IPS-20b (cell line): ENCODE measurements at regions not wholly inside any gene's neighbourhood (a gene's known extent, or its start where the extent isn't known, plus 50 kb on each side); places are given as distances from the start of the nearest gene placed in this dataset.
"Not testable (repeated sequence)": the region's sequence is repeated elsewhere in the genome, so short reads cannot be mapped to it uniquely, and the experiment has no call there.

Experiments used
- H3K27ac ChIP-seq: one replicate; pipeline ENCODE4 v1.5.1; 2013; ENCODE audit warnings: low read length
- H3K27me3 ChIP-seq: 2 replicates; pipeline ENCODE4 v1.6.1; 2013; ENCODE audit warnings: mild to moderate bottlenecking, low read length, inconsistent platforms; ENCODE audit not compliant: insufficient read depth
- H3K36me3 ChIP-seq: 2 replicates; pipeline ENCODE4 v1.6.1; 2013; ENCODE audit warnings: low read depth, mild to moderate bottlenecking, inconsistent platforms, low read length, moderate library complexity; ENCODE audit not compliant: insufficient read depth
- H3K4me1 ChIP-seq: 2 replicates; pipeline ENCODE4 v1.6.1; 2013; ENCODE audit warnings: mild to moderate bottlenecking, control low read depth, inconsistent platforms, low read length, moderate library complexity; ENCODE audit not compliant: insufficient read depth
- H3K4me3 ChIP-seq: 2 replicates; pipeline ENCODE4 v1.5.1; 2013; ENCODE audit warnings: mild to moderate bottlenecking, low read length, inconsistent platforms
- H3K9ac ChIP-seq: 2 replicates; pipeline ENCODE4 v1.6.1; 2013; ENCODE audit warnings: low read depth, mild to moderate bottlenecking, inconsistent platforms, low read length, moderate library complexity
- H3K9me3 ChIP-seq: 2 replicates; pipeline ENCODE4 v1.6.1; 2013; ENCODE audit warnings: mild to moderate bottlenecking, low read depth, low read length, inconsistent platforms; ENCODE audit not compliant: insufficient read depth

GRCh38 chr14:81765651-81766275 is 232.1 kb upstream of the SEL1L start:
- no peak overlapping the region for H3K4me3 ChIP-seq
- no peaks in the 10 kb centered on the region for H3K9me3 ChIP-seq
- H3K27ac ChIP-seq = no peak overlapping the region
- H3K36me3 ChIP-seq = no peaks in the 10 kb centered on the region
- no peaks in the 10 kb centered on the region for H3K27me3 ChIP-seq
- no peak overlapping the region for H3K9ac ChIP-seq
- no peaks in the 10 kb centered on the region for H3K4me1 ChIP-seq

- no peaks in the 10 kb centered on the region for H3K36me3 ChIP-seq
- H3K4me3 ChIP-seq = no peak overlapping the region
- H3K4me1 ChIP-seq = no peaks in the 10 kb centered on the region
- no peaks in the 10 kb centered on the region for H3K27me3 ChIP-seq
- no peak overlapping the region for H3K27ac ChIP-seq
- H3K9ac ChIP-seq = no peak overlapping the region
- no peaks in the 10 kb centered on the region for H3K9me3 ChIP-seq
Measured at GRCh38 chr14:81766321-81766915, 232.8 kb upstream of the SEL1L start.

GRCh38 chr14:81767266-81767995 is 233.8 kb upstream of the SEL1L start:
- H3K27me3 ChIP-seq = no peaks in the 10 kb centered on the region
- no peak overlapping the region for H3K9ac ChIP-seq
- no peaks in the 10 kb centered on the region for H3K9me3 ChIP-seq
- no peaks in the 10 kb centered on the region for H3K36me3 ChIP-seq
- H3K27ac ChIP-seq = no peak overlapping the region
- no peaks in the 10 kb centered on the region for H3K4me1 ChIP-seq
- no peak overlapping the region for H3K4me3 ChIP-seq

GRCh38 chr14:81771651-81772275 is 238.1 kb upstream of the SEL1L start:
- Histone ChIP-seq H3K9ac (no peak overlapping the region), H3K27me3 (no peaks in the 10 kb centered on the region), H3K4me1 (no peaks in the 10 kb centered on the region), H3K36me3 (no peaks in the 10 kb centered on the region), H3K9me3 (no peaks in the 10 kb centered on the region), H3K27ac (no peak overlapping the region), H3K4me3 (no peak overlapping the region)

- Histone ChIP-seq H3K4me1 (no peaks in the 10 kb centered on the region), H3K9me3 (no peaks in the 10 kb centered on the region), H3K9ac (no peak overlapping the region), H3K36me3 (no peaks in the 10 kb centered on the region), H3K27me3 (no peaks in the 10 kb centered on the region), H3K27ac (no peak overlapping the region), H3K4me3 (no peak overlapping the region)
Measured at GRCh38 chr14:81772381-81772780, 238.7 kb upstream of the SEL1L start.

GRCh38 chr14:81776531-81776930 is 242.9 kb upstream of the SEL1L start:
- Histone ChIP-seq H3K4me1 (no peaks in the 10 kb centered on the region), H3K9me3 (peaks cover 5% of the 10 kb centered on the region), H3K4me3 (no peak overlapping the region), H3K27me3 (peaks cover 30% of the 10 kb centered on the region), H3K9ac (no peak overlapping the region), H3K36me3 (no peaks in the 10 kb centered on the region), H3K27ac (no peak overlapping the region)

GRCh38 chr14:81781798-81782197 is 248.1 kb upstream of the SEL1L start:
- H3K9ac ChIP-seq, H3K27ac ChIP-seq, H3K36me3 ChIP-seq, H3K4me3 ChIP-seq, H3K4me1 ChIP-seq, H3K9me3 ChIP-seq: not testable (repeated sequence)
- peaks cover 53% of the 10 kb centered on the region for H3K27me3 ChIP-seq

GRCh38 chr14:81784084-81784483 is 250.4 kb upstream of the SEL1L start:
- Histone ChIP-seq H3K27me3 (peaks cover 48% of the 10 kb centered on the region), H3K4me3 (no peak overlapping the region), H3K27ac (no peak overlapping the region), H3K36me3 (no peaks in the 10 kb centered on the region), H3K9ac (no peak overlapping the region), H3K9me3 (peaks cover 9% of the 10 kb centered on the region), H3K4me1 (peaks cover 3% of the 10 kb centered on the region)

GRCh38 chr14:81797315-81797714 is 263.7 kb upstream of the SEL1L start:
- no peak overlapping the region for H3K9ac ChIP-seq
- H3K27ac ChIP-seq = no peak overlapping the region
- no peaks in the 10 kb centered on the region for H3K9me3 ChIP-seq
- peaks cover 12% of the 10 kb centered on the region; the same call in 1 of the 2 replicates for H3K4me1 ChIP-seq
- no peaks in the 10 kb centered on the region for H3K27me3 ChIP-seq
- no peak overlapping the region for H3K4me3 ChIP-seq
- no peaks in the 10 kb centered on the region for H3K36me3 ChIP-seq

GRCh38 chr14:81801921-81802320 is 268.3 kb upstream of the SEL1L start:
- H3K9me3 ChIP-seq = no peaks in the 10 kb centered on the region
- no peaks in the 10 kb centered on the region for H3K27me3 ChIP-seq
- H3K4me1 ChIP-seq = no peaks in the 10 kb centered on the region

GRCh38 chr14:81802341-81802740 is 268.7 kb upstream of the SEL1L start:
- H3K4me1 ChIP-seq = no peaks in the 10 kb centered on the region
- no peak overlapping the region for H3K4me3 ChIP-seq
- H3K9me3 ChIP-seq = no peaks in the 10 kb centered on the region
- H3K27ac ChIP-seq = no peak overlapping the region
- H3K36me3 ChIP-seq = no peaks in the 10 kb centered on the region
- no peak overlapping the region for H3K9ac ChIP-seq
- H3K27me3 ChIP-seq = no peaks in the 10 kb centered on the region

More at GRCh38 chr14:81801921-81802320, 268.3 kb upstream of the SEL1L start:
- Histone ChIP-seq H3K4me3 (no peak overlapping the region), H3K27ac (no peak overlapping the region), H3K36me3 (no peaks in the 10 kb centered on the region), H3K9ac (no peak overlapping the region)

GRCh38 chr14:81805785-81806184 is 272.1 kb upstream of the SEL1L start:
- no peak overlapping the region for H3K4me3 ChIP-seq
- H3K27me3 ChIP-seq = no peaks in the 10 kb centered on the region
- no peak overlapping the region for H3K9ac ChIP-seq
- H3K36me3 ChIP-seq = no peaks in the 10 kb centered on the region
- H3K4me1 ChIP-seq = no peaks in the 10 kb centered on the region
- H3K27ac ChIP-seq = no peak overlapping the region
- H3K9me3 ChIP-seq = no peaks in the 10 kb centered on the region
